LoVo (cell line): ENCODE measurements at regions not wholly inside any gene's neighbourhood (a gene's known extent, or its start where the extent isn't known, plus 50 kb on each side); places are given as distances from the start of the nearest gene placed in this dataset.
A peak's percentile ranks its signal among the peaks of the same experiment; 100 is the strongest.

Experiments used
- DNase-seq: peaks from one replicate; pipeline ENCODE4 v3.0.0-alpha.2; 2016; ENCODE audit warnings: low spot score

- DNase-seq = no peak
Observed at GRCh38 chr22:22396741-22397291, 111.7 kb downstream of the ZNF280B start.

DNA sequence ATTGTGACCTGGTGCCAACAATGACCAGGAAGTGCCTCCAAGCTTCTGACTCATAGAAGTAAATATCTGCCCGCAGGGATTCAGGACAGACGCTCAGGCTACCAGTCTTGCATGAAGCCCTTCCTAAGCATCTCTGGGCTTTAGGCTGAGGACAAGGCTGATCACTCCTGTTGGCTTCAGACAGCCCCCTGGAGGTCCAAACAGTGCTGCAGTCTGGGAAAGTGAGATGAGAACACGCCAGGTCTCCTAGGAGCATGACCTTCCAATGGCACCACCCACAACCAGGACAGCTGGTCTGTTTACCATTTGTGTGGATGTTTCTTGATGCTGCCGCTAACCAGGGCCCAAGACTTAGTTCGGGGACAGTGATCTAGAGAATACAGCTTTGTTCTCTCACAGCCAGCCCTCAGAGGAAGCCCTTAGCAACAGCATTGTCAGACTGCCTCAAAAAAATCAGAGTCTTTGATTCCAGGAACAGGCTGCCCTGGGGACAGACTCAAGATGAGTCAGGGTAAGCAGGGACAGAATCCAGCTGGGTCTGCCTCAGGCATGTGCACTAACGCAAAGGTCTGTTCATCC is 111.2 kb downstream of the ZNF280B start:
- DNase-seq = peak; percentile 48

DNA sequence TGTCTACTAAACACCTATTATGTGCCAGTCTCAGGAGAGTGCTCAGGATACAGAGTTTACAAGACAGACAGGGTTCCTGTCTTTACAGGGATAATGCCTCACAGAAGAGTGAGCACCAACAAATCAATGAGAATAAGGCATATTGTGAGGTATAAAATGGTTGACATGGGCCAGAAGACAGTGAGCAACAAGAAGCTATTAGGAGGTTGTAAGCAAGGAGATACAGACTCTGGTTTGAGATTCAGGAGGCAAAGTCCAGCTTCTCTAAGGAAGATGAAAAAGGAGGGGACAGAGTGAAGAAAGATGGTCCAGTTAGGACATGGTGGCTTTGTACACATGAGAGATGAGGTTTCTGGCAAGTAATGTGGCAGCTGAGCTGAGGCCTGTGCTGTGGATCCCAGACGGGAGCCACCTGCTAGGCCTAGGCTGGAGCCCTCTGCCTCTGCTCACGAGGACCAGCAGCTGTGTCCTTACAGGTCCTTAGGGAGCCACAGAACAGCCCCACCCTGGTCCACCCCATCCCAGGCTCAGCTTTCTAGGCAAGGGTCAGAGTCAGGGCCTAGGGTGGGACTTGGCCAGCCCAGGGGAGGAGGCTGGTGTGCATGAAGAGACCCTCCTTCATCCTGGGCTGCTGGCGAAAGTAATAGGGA is 110.5 kb downstream of the ZNF280B start:
- DNase-seq = no peak

DNA sequence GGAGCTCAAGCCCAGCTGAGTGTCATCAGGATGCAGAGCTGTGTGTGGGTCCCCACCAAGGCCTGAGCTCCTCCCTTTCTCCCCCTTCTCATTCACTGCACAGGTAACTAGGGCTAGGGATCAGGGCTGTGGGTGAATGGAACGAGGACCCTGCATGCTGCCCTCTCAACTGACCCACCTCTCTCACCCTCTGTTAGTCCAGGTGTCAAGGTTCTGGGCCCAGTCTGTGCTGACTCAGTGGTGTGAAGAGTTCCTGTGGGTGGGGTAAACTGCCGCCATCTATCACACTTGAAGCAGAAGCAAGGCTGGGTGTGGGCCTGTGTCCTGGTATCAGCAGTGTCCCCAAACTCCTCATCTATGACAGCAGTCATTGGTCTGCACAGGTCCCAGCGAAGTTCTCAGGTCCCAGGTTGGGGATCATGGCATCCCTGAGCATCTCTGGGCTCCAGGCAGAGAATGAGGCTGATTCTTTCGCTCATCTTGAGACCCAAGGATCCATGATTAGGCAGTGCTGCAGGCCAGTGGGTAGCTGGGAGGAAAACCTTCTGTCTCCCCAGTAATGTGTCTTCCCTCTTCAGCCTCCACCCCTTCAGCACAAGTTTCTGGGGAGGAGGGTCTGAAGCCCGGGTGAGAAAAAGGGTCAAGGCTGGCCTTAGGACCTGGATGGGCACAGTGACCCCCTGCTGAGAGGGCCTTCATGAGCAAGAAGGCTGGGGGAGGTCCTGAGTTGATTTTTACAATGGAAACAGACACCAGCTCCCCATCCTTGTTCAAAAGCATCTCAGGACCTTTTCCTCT is 109.8 kb downstream of the ZNF280B start:
- no peak for DNase-seq

GRCh38 chr22:22400099-22400498 is 108.4 kb downstream of the ZNF280B start:
- no peak for DNase-seq

DNA sequence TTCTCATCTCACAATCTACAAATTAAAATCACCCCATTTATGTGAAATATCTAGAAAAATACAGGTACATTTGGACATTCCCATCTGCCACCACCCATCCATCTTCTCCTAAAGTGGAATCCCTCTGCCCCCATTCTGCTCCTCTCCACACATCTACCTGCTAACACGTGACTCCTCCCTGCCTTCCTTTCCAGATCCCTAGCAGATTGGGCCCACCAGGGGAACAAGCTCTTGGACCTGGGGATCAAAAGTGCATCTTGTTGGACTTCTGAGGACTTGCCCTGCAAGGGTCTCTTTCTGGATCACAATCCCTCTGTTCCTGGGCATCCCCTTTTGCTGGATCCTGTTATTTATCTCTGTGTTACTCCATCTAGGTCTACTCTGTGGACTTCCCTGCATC is 107.6 kb downstream of the ZNF280B start:
- DNase-seq = no peak

GRCh38 chr22:22401381-22401780 is 107.2 kb downstream of the ZNF280B start:
- DNase-seq = no peak

DNA sequence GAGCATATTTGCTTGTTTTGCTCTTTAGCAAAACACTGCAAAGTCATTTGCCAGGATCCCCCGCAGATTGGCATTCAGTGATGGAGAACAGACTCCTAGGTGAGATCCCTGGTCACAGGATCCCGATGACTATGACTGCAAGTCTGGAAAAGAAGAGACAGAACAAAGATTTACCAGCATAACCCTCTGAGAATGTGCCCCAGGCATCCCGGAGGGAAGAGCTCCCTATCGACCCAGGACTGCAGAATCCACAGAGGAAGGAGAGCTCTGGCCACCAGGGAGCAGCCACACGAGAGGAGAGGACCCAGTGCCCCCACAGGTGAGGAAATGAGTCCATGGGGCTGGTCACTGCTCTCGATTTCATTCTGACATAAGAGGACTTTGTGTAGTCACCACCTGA is 105.2 kb downstream of the ZNF280B start:
- no peak for DNase-seq

DNA sequence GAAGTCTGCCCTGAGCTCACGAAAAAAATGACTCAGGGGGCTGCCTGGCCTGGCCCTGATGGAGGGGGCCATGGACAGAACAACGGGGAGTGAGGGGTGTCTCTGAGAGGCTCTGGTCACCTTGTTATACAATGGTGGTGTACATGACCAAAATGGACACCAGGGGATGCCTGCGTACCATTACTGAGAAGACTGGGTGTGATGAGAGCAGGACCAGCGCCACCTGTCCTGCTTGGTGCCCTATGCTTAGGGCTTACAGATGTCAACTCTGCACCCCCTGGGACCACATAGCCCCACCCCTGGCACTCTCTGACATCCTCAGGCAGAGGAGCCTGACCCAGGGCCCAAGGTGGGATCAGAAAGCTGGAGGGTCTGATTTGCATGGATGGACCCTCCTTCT is 104.8 kb downstream of the ZNF280B start:
- no peak for DNase-seq

DNA sequence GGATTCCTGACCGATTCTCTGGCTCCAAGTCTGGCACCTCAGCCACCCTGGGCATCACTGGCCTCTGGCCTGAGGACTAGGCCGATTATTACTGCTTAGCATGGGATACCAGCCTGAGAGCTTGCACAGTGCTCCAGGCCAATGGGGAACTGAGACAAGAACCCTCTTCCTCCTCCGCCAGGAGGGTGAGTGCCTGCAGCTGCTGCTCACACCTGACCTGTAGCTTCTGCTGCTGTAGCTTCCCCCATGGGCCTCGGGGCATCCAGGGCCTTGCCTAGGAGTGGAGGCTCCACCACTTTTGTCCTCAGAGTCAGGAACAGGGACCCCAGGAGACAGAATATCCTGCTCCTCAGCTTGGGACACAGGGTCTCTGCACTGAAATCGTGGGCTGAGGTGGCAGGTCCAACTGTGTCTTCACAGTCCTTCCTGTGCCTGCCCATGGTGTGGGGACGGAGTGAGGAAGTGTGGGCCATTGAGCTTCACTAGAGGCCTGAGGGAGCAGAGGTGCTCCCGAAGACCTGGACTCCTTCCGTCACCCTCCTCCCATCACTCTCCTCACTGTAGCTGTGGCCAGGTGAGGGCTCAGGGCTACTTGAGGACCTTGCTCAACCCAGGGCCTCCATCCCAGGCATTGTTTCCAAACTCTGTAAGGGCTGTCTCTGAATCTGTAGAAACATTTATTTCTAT is 103.8 kb downstream of the ZNF280B start:
- DNase-seq = no peak

- no peak for DNase-seq
Observed at GRCh38 chr22:22406445-22407027, 102.0 kb downstream of the ZNF280B start.

DNA sequence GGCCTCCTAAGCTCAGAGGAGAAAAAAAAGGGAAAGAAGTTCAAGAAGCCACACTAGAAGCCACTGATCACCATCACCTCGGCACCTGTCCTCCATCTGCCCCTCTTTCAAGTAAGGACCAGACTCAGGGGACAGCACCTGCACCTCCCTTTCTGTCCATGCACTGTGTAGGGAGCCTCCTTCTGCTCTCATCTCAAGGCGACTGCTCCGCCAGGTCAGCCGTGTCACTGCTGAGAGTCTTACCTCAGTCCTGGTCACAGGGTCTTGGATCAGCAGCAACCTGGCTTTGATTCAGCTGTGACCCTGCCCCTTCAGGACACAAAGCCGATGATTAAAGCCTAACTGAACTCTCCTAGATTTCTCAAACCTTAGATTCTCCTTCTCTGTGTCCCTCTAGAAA is 101.5 kb downstream of the ZNF280B start:
- no peak for DNase-seq

GRCh38 chr22:22408269-22408668 is 100.3 kb downstream of the ZNF280B start:
- no peak for DNase-seq

GRCh38 chr22:22408731-22409696 is 99.5 kb downstream of the ZNF280B start:
- DNase-seq = peak; percentile 25

- no peak for DNase-seq
Observed at GRCh38 chr22:22410121-22410520, 98.4 kb downstream of the ZNF280B start.

GRCh38 chr22:22410677-22411076 is 97.9 kb downstream of the ZNF280B start:
- no peak for DNase-seq

DNA sequence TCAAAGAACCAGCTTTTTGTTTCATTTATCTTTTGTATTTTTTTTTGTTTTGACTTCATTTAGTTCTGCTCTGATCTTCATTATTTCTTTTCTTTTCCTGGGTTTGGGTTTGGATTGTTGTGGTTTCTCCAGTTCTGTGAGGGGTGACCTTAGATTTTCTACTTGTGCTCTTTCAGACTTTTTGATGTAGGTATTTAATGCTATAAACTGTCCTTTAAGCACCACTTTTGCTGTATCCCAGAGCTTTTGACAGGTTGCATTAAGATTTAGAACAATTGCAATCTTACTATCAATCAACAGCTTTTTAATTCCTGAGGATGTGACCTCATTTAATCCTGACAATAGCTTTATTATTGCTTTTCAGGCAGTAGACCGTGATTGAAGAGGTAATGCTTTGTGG is 94.3 kb downstream of the ZNF280B start:
- DNase-seq = no peak

DNA sequence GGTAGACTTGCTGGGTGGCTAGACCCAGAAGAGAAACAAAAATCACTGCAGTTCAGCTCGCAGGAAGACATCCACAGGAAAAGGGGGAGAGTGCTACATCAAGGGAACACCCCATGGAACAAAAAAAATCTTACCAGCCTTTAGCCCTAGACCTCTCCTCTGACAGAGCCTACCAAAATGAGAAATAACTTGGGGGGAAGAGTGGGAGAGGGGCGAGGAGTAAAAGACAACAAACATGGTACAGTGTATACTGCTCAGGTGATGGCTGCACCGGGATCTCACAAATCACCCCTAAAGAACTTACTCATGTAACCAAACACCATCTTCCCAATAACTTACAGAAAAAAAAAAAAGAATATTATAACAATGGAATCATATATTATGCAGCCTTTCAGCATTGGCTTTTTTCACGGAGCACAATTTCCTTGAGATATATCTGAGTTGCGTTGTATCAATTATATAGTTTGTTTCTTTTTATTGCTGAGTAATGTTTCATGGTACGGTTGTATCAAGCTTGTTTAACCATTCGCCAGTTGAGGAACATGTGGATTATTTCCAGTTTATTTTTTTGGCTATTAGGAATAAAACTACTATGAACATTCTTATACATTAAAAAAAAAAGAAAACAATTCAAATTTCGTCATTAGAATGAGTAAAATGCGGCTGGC is 90.9 kb downstream of the ZNF280B start:
- no peak for DNase-seq

DNA sequence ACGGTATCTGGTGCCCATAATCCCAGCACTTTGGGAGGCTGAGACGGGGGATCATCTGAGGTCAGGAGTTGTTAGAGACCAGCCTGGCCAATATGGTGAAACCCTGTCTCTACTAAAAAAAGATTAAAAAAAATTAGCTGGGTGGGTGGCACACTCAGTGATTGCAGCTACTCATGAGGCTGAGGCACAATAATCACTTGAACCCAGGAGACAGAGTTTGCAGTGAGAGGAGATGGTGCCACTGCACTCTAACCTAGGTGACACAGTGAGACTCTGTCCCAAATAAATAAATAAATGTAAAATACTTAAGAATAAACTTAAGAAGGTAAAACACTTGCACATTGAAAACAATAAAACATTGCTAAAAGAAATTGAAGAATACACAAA is 90.4 kb downstream of the ZNF280B start:
- DNase-seq = no peak

- DNase-seq = no peak
Observed at GRCh38 chr22:22418957-22419356, 89.6 kb downstream of the ZNF280B start.
